ENCODE measurements at regions not wholly inside any gene's neighbourhood (a gene's known extent, or its start where the extent isn't known, plus 50 kb on each side); places are given as distances from the start of the nearest gene placed in this dataset.
"Not testable (repeated sequence)": the region's sequence is repeated elsewhere in the genome, so short reads cannot be mapped to it uniquely, and the experiment has no call there.

- DNase-seq, H3K9me3 ChIP-seq, H3K36me3 ChIP-seq, H3K27me3 ChIP-seq, H3K4me3 ChIP-seq: not testable (repeated sequence)
Observed at GRCh38 chr6:3672339-3672738, 79.2 kb downstream of the PXDC1 start.

- no peak for DNase-seq
- Histone ChIP-seq H3K36me3 (no peaks in the 10 kb centered on the region), H3K4me3 (no peak overlapping the region)
Observed at GRCh38 chr6:3671382-3671781, 80.1 kb downstream of the PXDC1 start.

GRCh38 chr6:3670356-3670755 lies 81.2 kb downstream of the PXDC1 start:
- Histone ChIP-seq H3K27me3 (no peaks in the 10 kb centered on the region), H3K4me3 (no peak overlapping the region), H3K36me3 (no peaks in the 10 kb centered on the region), H3K9me3 (no peaks in the 10 kb centered on the region)
- DNase-seq = no peak

More at GRCh38 chr6:3671382-3671781, 80.1 kb downstream of the PXDC1 start:
- Histone ChIP-seq H3K9me3 (no peaks in the 10 kb centered on the region), H3K27me3 (no peaks in the 10 kb centered on the region)

GRCh38 chr6:3669916-3670315 lies 81.6 kb downstream of the PXDC1 start:
- H3K9me3 ChIP-seq = no peaks in the 10 kb centered on the region
- DNase-seq = no peak
- H3K36me3 ChIP-seq = no peaks in the 10 kb centered on the region
- no peak overlapping the region for H3K4me3 ChIP-seq
- H3K27me3 ChIP-seq = no peaks in the 10 kb centered on the region

GRCh38 chr6:3665608-3666007 lies 85.9 kb downstream of the PXDC1 start:
- Histone ChIP-seq H3K9me3 (no peaks in the 10 kb centered on the region), H3K4me3 (no peak overlapping the region), H3K27me3 (no peaks in the 10 kb centered on the region), H3K36me3 (no peaks in the 10 kb centered on the region)
- no peak for DNase-seq

- DNase-seq = no peak
- Histone ChIP-seq H3K36me3 (no peaks in the 10 kb centered on the region), H3K27me3 (no peaks in the 10 kb centered on the region), H3K9me3 (no peaks in the 10 kb centered on the region), H3K4me3 (no peak overlapping the region)
Observed at GRCh38 chr6:3664625-3665041, 86.9 kb downstream of the PXDC1 start.

GRCh38 chr6:3663811-3664210 lies 87.7 kb downstream of the PXDC1 start:
- Histone ChIP-seq H3K27me3 (no peaks in the 10 kb centered on the region), H3K9me3 (no peaks in the 10 kb centered on the region), H3K4me3 (no peak overlapping the region), H3K36me3 (no peaks in the 10 kb centered on the region)
- no peak for DNase-seq

GRCh38 chr6:3663081-3663480 lies 88.4 kb downstream of the PXDC1 start:
- no peak for DNase-seq
- H3K36me3 ChIP-seq = no peaks in the 10 kb centered on the region
- no peak overlapping the region for H3K4me3 ChIP-seq

GRCh38 chr6:3661390-3661789 lies 90.1 kb downstream of the PXDC1 start:
- H3K27me3 ChIP-seq = no peaks in the 10 kb centered on the region
- no peaks in the 10 kb centered on the region for H3K9me3 ChIP-seq
- H3K4me3 ChIP-seq = no peak overlapping the region
- no peak for DNase-seq
- no peaks in the 10 kb centered on the region for H3K36me3 ChIP-seq

More at GRCh38 chr6:3663081-3663480, 88.4 kb downstream of the PXDC1 start:
- Histone ChIP-seq H3K27me3 (no peaks in the 10 kb centered on the region), H3K9me3 (no peaks in the 10 kb centered on the region)

GRCh38 chr6:3660473-3660872 lies 91.0 kb downstream of the PXDC1 start:
- no peak for DNase-seq

GRCh38 chr6:3659748-3660147 lies 91.8 kb downstream of the PXDC1 start:
- H3K36me3 ChIP-seq = no peaks in the 10 kb centered on the region
- no peaks in the 10 kb centered on the region for H3K27me3 ChIP-seq
- no peak overlapping the region for H3K4me3 ChIP-seq
- H3K9me3 ChIP-seq = no peaks in the 10 kb centered on the region
- DNase-seq = no peak

More at GRCh38 chr6:3660473-3660872, 91.0 kb downstream of the PXDC1 start:
- Histone ChIP-seq H3K4me3 (no peak overlapping the region), H3K27me3 (no peaks in the 10 kb centered on the region), H3K9me3 (no peaks in the 10 kb centered on the region), H3K36me3 (no peaks in the 10 kb centered on the region)

- Histone ChIP-seq H3K4me3 (no peak overlapping the region), H3K36me3 (no peaks in the 10 kb centered on the region), H3K27me3 (no peaks in the 10 kb centered on the region), H3K9me3 (no peaks in the 10 kb centered on the region)
- no peak for DNase-seq
Observed at GRCh38 chr6:3656076-3656475, 95.4 kb downstream of the PXDC1 start.

- no peaks in the 10 kb centered on the region for H3K36me3 ChIP-seq
- no peak overlapping the region for H3K4me3 ChIP-seq
- no peaks in the 10 kb centered on the region for H3K27me3 ChIP-seq
- H3K9me3 ChIP-seq = no peaks in the 10 kb centered on the region
- DNase-seq = no peak
Observed at GRCh38 chr6:3654898-3655297, 96.6 kb downstream of the PXDC1 start.

GRCh38 chr6:3654436-3654835 lies 97.1 kb downstream of the PXDC1 start:
- DNase-seq = no peak
- Histone ChIP-seq H3K27me3 (no peaks in the 10 kb centered on the region), H3K36me3 (no peaks in the 10 kb centered on the region), H3K9me3 (no peaks in the 10 kb centered on the region), H3K4me3 (no peak overlapping the region)

GRCh38 chr6:3653528-3654070 lies 97.9 kb downstream of the PXDC1 start:
- DNase-seq = no peak
- H3K36me3 ChIP-seq = no peaks in the 10 kb centered on the region
- H3K4me3 ChIP-seq = no peak overlapping the region
- no peaks in the 10 kb centered on the region for H3K9me3 ChIP-seq
- no peaks in the 10 kb centered on the region for H3K27me3 ChIP-seq

GRCh38 chr6:3651698-3652229 lies 99.7 kb downstream of the PXDC1 start:
- Histone ChIP-seq H3K9me3 (no peaks in the 10 kb centered on the region), H3K27me3 (no peaks in the 10 kb centered on the region), H3K4me3 (no peak overlapping the region), H3K36me3 (no peaks in the 10 kb centered on the region)
- DNase-seq = no peak

GRCh38 chr6:3650959-3651697 lies 100.4 kb downstream of the PXDC1 start:
- DNase-seq = no peak

More at GRCh38 chr6:3650959-3651697, 100.4 kb downstream of the PXDC1 start:
- H3K27me3 ChIP-seq = no peaks in the 10 kb centered on the region
- no peak overlapping the region for H3K4me3 ChIP-seq
- H3K36me3 ChIP-seq = no peaks in the 10 kb centered on the region
- no peaks in the 10 kb centered on the region for H3K9me3 ChIP-seq
